Dendritic cell treated with granulocyte-macrophage colony-stimulating factor and Interleukin-4, amounts not matched to agents 40 ng/mL and 50 ng/mL, for 4 days (primary cell): ENCODE measurements at regions not wholly inside any gene's neighbourhood (a gene's known extent, or its start where the extent isn't known, plus 50 kb on each side); places are given as distances from the start of the nearest gene placed in this dataset.

ENCODE experiments used
- H3K27ac Mint-ChIP-seq: one replicate; pipeline ENCODE4 v1.8.0; 2022; ENCODE audit warnings: mild to moderate bottlenecking, mixed read lengths
- H3K27me3 Mint-ChIP-seq: one replicate; pipeline ENCODE4 v1.8.0; 2022; ENCODE audit warnings: mild to moderate bottlenecking, mixed read lengths
- H3K36me3 Mint-ChIP-seq: one replicate; pipeline ENCODE4 v1.8.0; 2022; ENCODE audit warnings: low read depth, mixed read lengths
- H3K4me1 Mint-ChIP-seq: one replicate; pipeline ENCODE4 v1.8.0; 2022; ENCODE audit warnings: low read depth, mixed read lengths
- H3K4me3 Mint-ChIP-seq: one replicate; pipeline ENCODE4 v1.8.0; 2022; ENCODE audit warnings: mild to moderate bottlenecking, moderate library complexity, mixed read lengths
- H3K9me3 Mint-ChIP-seq: one replicate; pipeline ENCODE4 v1.8.0; 2022; ENCODE audit warnings: mixed read lengths
- intact Hi-C: fragments of 100-400 bp; cut with micrococcal nuclease; formaldehyde crosslinking; loops from one replicate; pipeline ENCODE4 v1.15.0; 2022

GRCh38 chr22:49373801-49374226, 453.9 kb downstream of the BRD1 start:
- no peaks in the 10 kb centered on the region for H3K36me3 Mint-ChIP-seq
- H3K4me1 Mint-ChIP-seq: no peaks in the 10 kb centered on the region
- intact Hi-C loops: no loop called here
- H3K27ac Mint-ChIP-seq: no peak overlapping the region
- no peaks in the 10 kb centered on the region for H3K9me3 Mint-ChIP-seq
- H3K4me3 Mint-ChIP-seq: no peak overlapping the region
- H3K27me3 Mint-ChIP-seq: peaks cover 11% of the 10 kb centered on the region

- Mint-ChIP-seq H3K27me3 (peaks cover 11% of the 10 kb centered on the region), H3K4me3 (no peak overlapping the region), H3K9me3 (no peaks in the 10 kb centered on the region), H3K4me1 (no peaks in the 10 kb centered on the region), H3K36me3 (no peaks in the 10 kb centered on the region), H3K27ac (no peak overlapping the region)
- intact Hi-C loops: no loop called here
Observed at GRCh38 chr22:49373289-49373666, 454.4 kb downstream of the BRD1 start.

DNA sequence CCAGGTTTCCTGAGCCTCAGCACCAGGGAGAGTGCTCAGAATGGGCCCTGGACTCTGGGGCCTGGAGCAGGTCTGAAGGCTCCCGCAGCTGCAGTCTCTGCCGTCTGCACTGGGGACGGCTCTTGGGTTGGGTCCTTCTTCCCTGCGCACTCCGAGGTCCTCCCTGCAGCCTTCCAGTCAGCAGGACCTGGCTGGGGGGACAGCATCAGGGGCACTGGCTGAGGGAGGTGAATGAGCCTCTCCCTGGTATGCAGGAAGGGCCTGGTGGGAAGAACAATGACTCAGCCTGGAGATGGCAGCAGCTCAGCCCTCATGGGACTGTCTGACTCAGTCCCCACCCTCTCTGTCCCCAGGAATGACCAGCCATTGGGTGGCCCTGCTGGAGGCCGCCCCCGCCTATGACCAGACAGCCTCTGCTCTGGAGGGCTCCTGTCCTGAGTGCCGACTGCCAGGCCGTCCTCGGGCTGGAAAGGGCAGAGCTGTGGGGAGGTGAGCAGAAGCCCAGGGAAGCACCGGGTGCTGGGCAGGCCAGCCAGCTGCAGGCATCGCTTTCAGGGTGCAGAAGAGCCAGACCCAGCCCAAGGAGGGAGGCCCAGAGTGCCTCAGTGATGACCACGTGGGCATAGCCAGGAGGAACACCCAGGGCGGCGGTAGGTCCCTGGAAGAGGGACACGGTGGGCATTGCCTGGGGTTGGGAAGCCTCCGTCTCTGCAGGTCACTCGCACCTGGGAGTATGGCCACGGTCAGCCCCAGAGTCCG, 455.0 kb downstream of the BRD1 start:
- Mint-ChIP-seq H3K4me3 (no peak overlapping the region), H3K36me3 (no peaks in the 10 kb centered on the region), H3K4me1 (no peaks in the 10 kb centered on the region), H3K27me3 (peaks cover 7% of the 10 kb centered on the region), H3K9me3 (no peaks in the 10 kb centered on the region), H3K27ac (no peak overlapping the region)
- intact Hi-C loops: no loop called here

DNA sequence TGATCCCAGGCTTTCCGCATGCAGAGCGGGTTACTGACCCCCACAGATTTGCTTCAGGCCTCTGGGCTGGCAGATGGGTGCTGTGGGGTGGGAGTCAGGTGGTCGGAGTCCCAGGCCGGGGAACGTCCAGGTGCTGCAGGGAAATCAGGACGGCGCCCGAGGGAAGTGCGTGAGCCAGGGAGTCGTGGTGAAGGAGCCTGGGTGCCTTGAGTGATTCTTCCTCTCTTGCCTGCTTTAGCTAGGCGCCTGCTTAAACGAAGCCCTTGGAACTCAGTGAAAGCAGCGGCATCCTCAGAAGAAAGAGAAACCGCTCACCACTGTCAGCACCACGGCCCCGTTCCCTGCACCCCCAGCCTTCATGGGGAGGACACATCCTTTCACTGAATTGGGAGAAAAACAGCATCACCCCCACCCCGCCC, 455.6 kb downstream of the BRD1 start:
- no peaks in the 10 kb centered on the region for H3K9me3 Mint-ChIP-seq
- no peaks in the 10 kb centered on the region for H3K4me1 Mint-ChIP-seq
- H3K27ac Mint-ChIP-seq: no peak overlapping the region
- no peaks in the 10 kb centered on the region for H3K36me3 Mint-ChIP-seq
- intact Hi-C loops: no loop called here
- peaks cover 7% of the 10 kb centered on the region for H3K27me3 Mint-ChIP-seq
- H3K4me3 Mint-ChIP-seq: no peak overlapping the region

DNA sequence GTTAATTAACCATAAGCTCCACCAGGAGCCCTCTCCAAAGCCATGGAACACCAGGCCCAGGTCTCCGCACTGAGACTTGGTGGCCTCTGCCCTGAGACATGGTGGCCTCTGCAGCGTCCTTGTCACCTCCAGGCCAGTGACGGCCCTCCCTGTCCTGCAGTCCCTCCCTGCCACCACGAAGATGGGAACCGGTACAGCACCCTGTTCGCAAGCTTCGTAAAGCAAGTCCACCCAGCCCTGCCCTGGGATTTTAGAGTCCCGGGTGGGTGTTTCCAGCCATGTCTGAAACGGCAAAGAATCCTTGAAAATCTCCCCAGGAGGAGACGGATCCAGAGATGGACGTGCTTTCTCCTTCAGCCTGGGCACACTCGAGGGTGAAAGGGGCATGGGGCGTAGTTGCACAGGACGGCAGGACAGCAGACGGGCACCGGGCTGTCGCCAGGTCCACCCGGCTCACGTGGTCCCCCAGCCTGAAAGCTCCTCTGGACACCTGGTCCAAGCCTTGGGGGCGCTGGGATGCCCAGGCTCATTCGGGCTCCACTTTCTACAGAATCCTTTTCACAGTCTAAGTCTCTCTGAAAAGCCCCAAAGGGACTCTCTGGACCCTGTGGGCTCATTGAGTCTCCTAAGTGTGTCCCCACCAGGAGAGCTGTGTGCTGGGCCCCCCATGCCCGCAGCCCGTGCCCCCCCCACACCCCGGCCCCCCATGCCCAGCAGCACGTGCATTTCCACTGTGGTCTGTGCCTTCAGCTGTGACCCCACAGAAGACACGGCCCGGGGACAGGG, 456.2 kb downstream of the BRD1 start:
- Mint-ChIP-seq H3K27ac (no peak overlapping the region), H3K4me3 (no peak overlapping the region), H3K27me3 (peaks cover 7% of the 10 kb centered on the region), H3K9me3 (no peaks in the 10 kb centered on the region), H3K36me3 (no peaks in the 10 kb centered on the region), H3K4me1 (no peaks in the 10 kb centered on the region)
- intact Hi-C loops: no loop called here

GRCh38 chr22:49370627-49371301, 456.9 kb downstream of the BRD1 start:
- Mint-ChIP-seq H3K9me3 (no peaks in the 10 kb centered on the region), H3K27me3 (peaks cover 7% of the 10 kb centered on the region), H3K4me3 (no peak overlapping the region), H3K27ac (no peak overlapping the region), H3K36me3 (no peaks in the 10 kb centered on the region), H3K4me1 (no peaks in the 10 kb centered on the region)
- intact Hi-C loops: no loop called here

GRCh38 chr22:49369726-49370626, 457.7 kb downstream of the BRD1 start:
- no peaks in the 10 kb centered on the region for H3K4me1 Mint-ChIP-seq
- H3K36me3 Mint-ChIP-seq: no peaks in the 10 kb centered on the region
- intact Hi-C loops: no loop called here
- no peaks in the 10 kb centered on the region for H3K9me3 Mint-ChIP-seq
- H3K4me3 Mint-ChIP-seq: no peak overlapping the region
- no peak overlapping the region for H3K27ac Mint-ChIP-seq
- peaks cover 7% of the 10 kb centered on the region for H3K27me3 Mint-ChIP-seq

GRCh38 chr22:49368976-49369725, 458.5 kb downstream of the BRD1 start:
- peaks cover 7% of the 10 kb centered on the region for H3K27me3 Mint-ChIP-seq
- H3K36me3 Mint-ChIP-seq: no peaks in the 10 kb centered on the region
- H3K9me3 Mint-ChIP-seq: no peaks in the 10 kb centered on the region
- no peaks in the 10 kb centered on the region for H3K4me1 Mint-ChIP-seq
- intact Hi-C loops: no loop called here
- H3K4me3 Mint-ChIP-seq: no peak overlapping the region
- no peak overlapping the region for H3K27ac Mint-ChIP-seq

DNA sequence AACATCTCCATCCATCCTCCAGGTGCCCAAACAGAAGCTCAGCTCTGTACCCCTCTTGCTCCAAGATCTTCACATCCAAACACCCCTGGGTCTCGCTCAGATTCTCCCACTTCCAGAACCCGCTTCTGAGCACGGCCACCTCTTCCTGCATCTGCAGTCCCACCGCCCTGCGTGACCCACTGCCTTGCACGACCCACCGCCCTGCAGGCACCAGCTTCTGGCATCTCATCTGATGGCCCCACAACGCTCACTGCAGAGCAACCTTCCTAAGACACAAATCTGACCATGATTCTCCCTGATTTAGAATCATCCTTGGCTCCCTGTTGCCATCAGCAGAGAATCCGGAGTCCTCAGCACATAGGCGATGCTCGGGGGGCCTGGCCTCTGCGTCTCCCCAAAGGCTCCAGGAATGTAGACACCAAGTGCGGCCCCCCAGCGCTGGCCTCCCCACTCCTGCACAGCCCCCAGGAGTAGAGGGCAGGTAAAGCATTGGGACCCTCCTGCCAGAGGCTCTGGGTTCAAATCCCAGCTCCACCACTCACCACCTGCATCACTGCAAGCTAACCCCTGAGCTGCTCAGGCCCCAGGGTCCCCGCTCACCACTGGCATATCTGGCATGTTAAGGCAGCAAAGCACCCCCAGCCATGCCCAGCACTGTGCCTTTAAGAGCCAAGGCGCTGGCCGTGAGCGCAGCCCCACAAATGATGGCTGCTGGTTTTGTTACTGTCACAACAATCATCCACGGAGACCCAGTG, 459.3 kb downstream of the BRD1 start:
- H3K27me3 Mint-ChIP-seq: peaks cover 7% of the 10 kb centered on the region
- H3K4me1 Mint-ChIP-seq: no peaks in the 10 kb centered on the region
- H3K27ac Mint-ChIP-seq: no peak overlapping the region
- no peaks in the 10 kb centered on the region for H3K9me3 Mint-ChIP-seq
- no peak overlapping the region for H3K4me3 Mint-ChIP-seq
- intact Hi-C loops: no loop called here
- H3K36me3 Mint-ChIP-seq: no peaks in the 10 kb centered on the region

GRCh38 chr22:49367041-49367697, 460.5 kb downstream of the BRD1 start:
- Mint-ChIP-seq H3K9me3 (no peaks in the 10 kb centered on the region), H3K4me1 (no peaks in the 10 kb centered on the region), H3K4me3 (no peak overlapping the region), H3K27ac (no peak overlapping the region), H3K36me3 (no peaks in the 10 kb centered on the region), H3K27me3 (peaks cover 8% of the 10 kb centered on the region)
- intact Hi-C loops: no loop called here

GRCh38 chr22:49366437-49366836, 461.2 kb downstream of the BRD1 start:
- no peaks in the 10 kb centered on the region for H3K4me1 Mint-ChIP-seq

DNA sequence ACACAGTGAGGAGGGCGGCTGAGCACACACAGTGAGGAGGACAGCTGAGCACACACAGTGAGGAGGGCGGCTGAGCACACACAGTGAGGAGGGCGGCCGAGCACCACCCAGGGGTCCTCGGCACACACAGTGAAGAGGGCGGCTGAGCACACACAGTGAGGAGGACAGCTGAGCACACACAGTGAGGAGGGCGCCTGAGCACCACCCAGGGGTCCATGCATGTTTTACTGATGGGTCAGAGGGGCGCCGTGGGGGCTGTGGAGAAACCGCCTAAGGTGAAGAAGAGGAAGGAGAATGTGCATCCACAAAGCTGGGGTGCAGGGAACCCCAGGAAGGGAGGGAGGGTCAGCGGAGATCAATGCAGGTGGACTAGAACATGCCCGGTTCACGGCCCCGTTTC, 461.8 kb downstream of the BRD1 start:
- Mint-ChIP-seq H3K4me3 (no peak overlapping the region), H3K9me3 (no peaks in the 10 kb centered on the region), H3K4me1 (no peaks in the 10 kb centered on the region), H3K27me3 (peaks cover 8% of the 10 kb centered on the region), H3K36me3 (no peaks in the 10 kb centered on the region), H3K27ac (no peak overlapping the region)
- intact Hi-C loops: no loop called here

More at GRCh38 chr22:49366437-49366836, 461.2 kb downstream of the BRD1 start:
- H3K9me3 Mint-ChIP-seq: no peaks in the 10 kb centered on the region
- H3K27ac Mint-ChIP-seq: no peak overlapping the region
- no peak overlapping the region for H3K4me3 Mint-ChIP-seq
- intact Hi-C loops: no loop called here
- H3K36me3 Mint-ChIP-seq: no peaks in the 10 kb centered on the region
- H3K27me3 Mint-ChIP-seq: peaks cover 8% of the 10 kb centered on the region
